MM.1S (cell line): ENCODE measurements at regions not wholly inside any gene's neighbourhood (a gene's known extent, or its start where the extent isn't known, plus 50 kb on each side); places are given as distances from the start of the nearest gene placed in this dataset.
A peak's percentile ranks its signal among the peaks of the same experiment; 100 is the strongest.

Experiments
- DNase-seq: peaks from one replicate; pipeline ENCODE4 v3.0.0-alpha.2; 2015
- H2AFZ ChIP-seq: fragments of 300-600 bp; sonication (generic); 2 replicates; pipeline ENCODE4 v1.6.0; 2016; ENCODE audit warnings: antibody characterized with exemption, low read length
- H3F3A ChIP-seq: fragments of 300-600 bp; sonication (generic); 2 replicates; pipeline ENCODE4 v1.6.1; 2016; ENCODE audit warnings: mild to moderate bottlenecking, antibody characterized with exemption, low read length, moderate library complexity, mixed read lengths; ENCODE audit not compliant: insufficient read depth
- H3K27ac ChIP-seq: fragments of 300-600 bp; sonication (generic); 2 replicates; pipeline ENCODE4 v1.5.1; 2016; ENCODE audit warnings: mild to moderate bottlenecking, low read length
- H3K27me3 ChIP-seq: fragments of 300-600 bp; sonication (generic); replicated peaks from 2 replicates; pipeline ENCODE4 v1.6.0; 2016; ENCODE audit warnings: low read length; ENCODE audit not compliant: insufficient read depth
- H3K36me3 ChIP-seq: fragments of 300-600 bp; sonication (generic); replicated peaks from 2 replicates; pipeline ENCODE4 v1.6.1; 2016; ENCODE audit warnings: mild to moderate bottlenecking, low read length, mixed read lengths; ENCODE audit not compliant: insufficient read depth
- H3K4me1 ChIP-seq: fragments of 300-600 bp; sonication (generic); 2 replicates; pipeline ENCODE4 v1.6.1; 2016; ENCODE audit warnings: low read length, mixed read lengths
- H3K4me2 ChIP-seq: fragments of 300-600 bp; sonication (generic); 2 replicates; pipeline ENCODE4 v1.6.0; 2016; ENCODE audit warnings: low read depth, low read length
- H3K4me3 ChIP-seq: fragments of 300-600 bp; sonication (generic); 2 replicates; pipeline ENCODE4 v1.5.1; 2016; ENCODE audit warnings: low read length, mixed read lengths
- H3K79me2 ChIP-seq: fragments of 300-600 bp; sonication (generic); 2 replicates; pipeline ENCODE4 v1.6.1; 2016; ENCODE audit warnings: mixed run types, low read length, mixed read lengths
- H3K9ac ChIP-seq: fragments of 300-600 bp; sonication (generic); 2 replicates; pipeline ENCODE4 v1.6.1; 2016; ENCODE audit warnings: low read length, mixed read lengths
- H3K9me2 ChIP-seq: fragments of 300-600 bp; sonication (generic); replicated peaks from 2 replicates; pipeline ENCODE4 v1.6.1; 2016; ENCODE audit warnings: mild to moderate bottlenecking, low read length, mixed read lengths; ENCODE audit not compliant: insufficient read depth
- H3K9me3 ChIP-seq: fragments of 300-600 bp; sonication (generic); replicated peaks from 2 replicates; pipeline ENCODE4 v1.6.1; 2016; ENCODE audit warnings: mild to moderate bottlenecking, low read length, mixed read lengths; ENCODE audit not compliant: insufficient read depth
- H4K20me1 ChIP-seq: fragments of 300-600 bp; sonication (generic); 2 replicates; pipeline ENCODE4 v1.6.1; 2016; ENCODE audit warnings: mild to moderate bottlenecking, low read length, moderate library complexity, mixed read lengths; ENCODE audit not compliant: insufficient read depth
- CTCF ChIP-seq: fragments of 300-600 bp; sonication (generic); IDR thresholded peaks from 2 replicates; pipeline ENCODE4 v1.5.1; 2016; ENCODE audit warnings: antibody characterized with exemption, low read length, mixed read lengths
- EZH2 ChIP-seq: fragments of 300-600 bp; sonication (generic); optimal IDR thresholded peaks from 2 replicates; pipeline ENCODE3; 2017; ENCODE audit warnings: low read depth, mild to moderate bottlenecking, antibody characterized with exemption, low read length, mixed read lengths
- EZH2phosphoT487 ChIP-seq: fragments of 300-600 bp; sonication (generic); IDR thresholded peaks from 2 replicates; pipeline ENCODE4 v1.6.1; 2018; ENCODE audit warnings: antibody characterized with exemption, low read length

- H3K4me2 ChIP-seq = no peak overlapping the region
- no peaks in the 10 kb centered on the region for H3K27me3 ChIP-seq
- H3K9me3 ChIP-seq = no peaks in the 10 kb centered on the region
- no peaks in the 10 kb centered on the region for H3K36me3 ChIP-seq
- no peaks in the 10 kb centered on the region for H4K20me1 ChIP-seq
- DNase-seq = no peak
- H3K4me3 ChIP-seq = no peak overlapping the region
- H3K9me2 ChIP-seq = no peaks in the 10 kb centered on the region
- no peak overlapping the region for H3K27ac ChIP-seq
- H3F3A ChIP-seq = no peaks in the 10 kb centered on the region
- H3K4me1 ChIP-seq = no peaks in the 10 kb centered on the region
- no peaks in the 10 kb centered on the region for H3K79me2 ChIP-seq
- no peak overlapping the region for H2AFZ ChIP-seq
- H3K9ac ChIP-seq = no peak overlapping the region
- TF ChIP-seq EZH2phosphoT487 = no peak
- no peak for TF ChIP-seq CTCF
- TF ChIP-seq EZH2 = no peak
These were observed 281.6 kb downstream of the SLC6A15 start for GRCh38 chr12:84631020-84631419.

GRCh38 chr12:84627593-84627992 is 285.0 kb downstream of the SLC6A15 start:
- no peak overlapping the region for H3K4me2 ChIP-seq
- H3K27me3 ChIP-seq = no peaks in the 10 kb centered on the region
- TF ChIP-seq CTCF (no peak), EZH2phosphoT487 (no peak), EZH2 (no peak)
- H3K9me2 ChIP-seq = no peaks in the 10 kb centered on the region
- H2AFZ ChIP-seq = no peak overlapping the region
- no peak overlapping the region for H3K4me3 ChIP-seq
- H3K79me2 ChIP-seq = no peaks in the 10 kb centered on the region
- DNase-seq = no peak
- H3K9ac ChIP-seq = no peak overlapping the region
- H3F3A ChIP-seq = no peaks in the 10 kb centered on the region
- no peaks in the 10 kb centered on the region for H3K36me3 ChIP-seq
- H4K20me1 ChIP-seq = no peaks in the 10 kb centered on the region
- H3K4me1 ChIP-seq = no peaks in the 10 kb centered on the region
- H3K27ac ChIP-seq = no peak overlapping the region
- no peaks in the 10 kb centered on the region for H3K9me3 ChIP-seq

GRCh38 chr12:84624601-84625000 is 288.0 kb downstream of the SLC6A15 start:
- no peaks in the 10 kb centered on the region for H3K9me2 ChIP-seq
- H3K79me2 ChIP-seq = no peaks in the 10 kb centered on the region
- no peak overlapping the region for H2AFZ ChIP-seq
- no peak overlapping the region for H3K4me2 ChIP-seq
- no peak for DNase-seq
- no peaks in the 10 kb centered on the region for H3K9me3 ChIP-seq
- no peaks in the 10 kb centered on the region for H3K27me3 ChIP-seq
- no peak overlapping the region for H3K27ac ChIP-seq
- H3K4me3 ChIP-seq = no peak overlapping the region
- no peaks in the 10 kb centered on the region for H4K20me1 ChIP-seq
- H3F3A ChIP-seq = no peaks in the 10 kb centered on the region
- no peak overlapping the region for H3K9ac ChIP-seq
- TF ChIP-seq EZH2phosphoT487 (no peak), EZH2 (no peak)
- H3K36me3 ChIP-seq = no peaks in the 10 kb centered on the region
- no peaks in the 10 kb centered on the region for H3K4me1 ChIP-seq

GRCh38 chr12:84619053-84619571 is 293.5 kb downstream of the SLC6A15 start:
- no peaks in the 10 kb centered on the region for H3K27me3 ChIP-seq
- no peaks in the 10 kb centered on the region for H4K20me1 ChIP-seq
- H3K4me1 ChIP-seq = no peaks in the 10 kb centered on the region
- no peaks in the 10 kb centered on the region for H3K9me2 ChIP-seq
- no peaks in the 10 kb centered on the region for H3K9me3 ChIP-seq
- no peak overlapping the region for H2AFZ ChIP-seq
- no peaks in the 10 kb centered on the region for H3K36me3 ChIP-seq
- no peaks in the 10 kb centered on the region for H3F3A ChIP-seq
- H3K4me2 ChIP-seq = no peak overlapping the region
- no peaks in the 10 kb centered on the region for H3K79me2 ChIP-seq
- H3K4me3 ChIP-seq = no peak overlapping the region
- no peak for DNase-seq
- TF ChIP-seq CTCF (peak; percentile 13), EZH2 (no peak)
- no peak overlapping the region for H3K9ac ChIP-seq
- H3K27ac ChIP-seq = no peak overlapping the region
